ENCODE measurements at regions not wholly inside any gene's neighbourhood (a gene's known extent, or its start where the extent isn't known, plus 50 kb on each side); places are given as distances from the start of the nearest gene placed in this dataset.

- no peak for DNase-seq (ENCODE audit: low spot score)
- no peak for TF ChIP-seq CTCF (IDR thresholded peaks at IDR 0.05; ENCODE audit: extremely low read depth, missing control alignments)
These were observed 214.0 kb upstream of the SLIT2 start for GRCh38 chr4:20037745-20038144.

GRCh38 chr4:20030108-20030507 lies 221.6 kb upstream of the SLIT2 start:
- TF ChIP-seq CTCF (IDR thresholded peaks at IDR 0.05; ENCODE audit: extremely low read depth, missing control alignments) = no peak

GRCh38 chr4:20028645-20029044 lies 223.1 kb upstream of the SLIT2 start:
- no peak for TF ChIP-seq CTCF (IDR thresholded peaks at IDR 0.05; ENCODE audit: extremely low read depth, missing control alignments)
- no peak for DNase-seq (ENCODE audit: low spot score)

More at GRCh38 chr4:20030108-20030507, 221.6 kb upstream of the SLIT2 start:
- DNase-seq (ENCODE audit: low spot score) = no peak

DNA sequence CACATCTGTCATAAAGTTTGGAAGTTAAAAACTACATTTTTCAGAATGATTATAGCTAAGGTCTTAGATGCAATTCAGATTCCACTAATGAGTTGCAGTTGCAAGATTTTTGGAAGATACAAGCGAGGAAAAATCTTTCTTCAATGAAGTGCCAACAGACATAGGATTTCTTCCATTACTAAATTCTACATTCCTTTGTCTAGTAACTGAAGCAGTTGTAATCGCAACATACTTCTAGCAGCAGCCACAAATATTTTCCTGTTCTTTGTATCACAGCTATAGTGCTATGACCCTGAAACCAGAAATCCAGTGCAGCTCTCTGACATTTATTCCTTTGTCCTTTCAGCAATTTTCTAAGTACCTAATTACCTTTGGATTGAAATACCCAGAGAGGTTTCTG lies 225.2 kb upstream of the SLIT2 start:
- DNase-seq (ENCODE audit: low spot score) = no peak
- TF ChIP-seq CTCF (IDR thresholded peaks at IDR 0.05; ENCODE audit: extremely low read depth, missing control alignments) = no peak

GRCh38 chr4:20022471-20022870 lies 229.2 kb upstream of the SLIT2 start:
- no peak for DNase-seq (ENCODE audit: low spot score)
- TF ChIP-seq CTCF (IDR thresholded peaks at IDR 0.05; ENCODE audit: extremely low read depth, missing control alignments) = no peak

DNA sequence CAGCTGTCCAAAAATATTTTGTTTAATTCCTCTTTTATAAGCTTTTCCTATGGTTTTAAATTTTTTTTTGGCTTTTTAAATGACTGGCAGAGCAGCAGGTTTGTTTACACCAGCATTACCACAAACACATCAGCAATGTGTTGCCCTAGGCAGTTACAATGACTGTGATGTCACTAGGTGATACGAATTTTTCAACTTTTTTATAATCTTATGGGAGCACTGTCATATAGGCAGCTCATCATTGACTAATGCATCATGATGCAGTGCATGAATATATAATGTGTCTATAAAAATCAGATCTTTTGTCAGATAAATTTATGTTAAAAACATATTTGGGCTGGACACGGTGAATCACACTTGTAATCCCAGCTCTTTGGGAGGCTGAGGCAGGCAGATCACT lies 231.6 kb upstream of the SLIT2 start:
- no peak for DNase-seq (ENCODE audit: low spot score)
- TF ChIP-seq CTCF (IDR thresholded peaks at IDR 0.05; ENCODE audit: extremely low read depth, missing control alignments) = no peak

GRCh38 chr4:20019310-20020015 lies 232.2 kb upstream of the SLIT2 start:
- no peak for DNase-seq (ENCODE audit: low spot score)
- no peak for TF ChIP-seq CTCF (IDR thresholded peaks at IDR 0.05; ENCODE audit: extremely low read depth, missing control alignments)
